ENCODE measurements at regions not wholly inside any gene's neighbourhood (a gene's known extent, or its start where the extent isn't known, plus 50 kb on each side); places are given as distances from the start of the nearest gene placed in this dataset.

DNA sequence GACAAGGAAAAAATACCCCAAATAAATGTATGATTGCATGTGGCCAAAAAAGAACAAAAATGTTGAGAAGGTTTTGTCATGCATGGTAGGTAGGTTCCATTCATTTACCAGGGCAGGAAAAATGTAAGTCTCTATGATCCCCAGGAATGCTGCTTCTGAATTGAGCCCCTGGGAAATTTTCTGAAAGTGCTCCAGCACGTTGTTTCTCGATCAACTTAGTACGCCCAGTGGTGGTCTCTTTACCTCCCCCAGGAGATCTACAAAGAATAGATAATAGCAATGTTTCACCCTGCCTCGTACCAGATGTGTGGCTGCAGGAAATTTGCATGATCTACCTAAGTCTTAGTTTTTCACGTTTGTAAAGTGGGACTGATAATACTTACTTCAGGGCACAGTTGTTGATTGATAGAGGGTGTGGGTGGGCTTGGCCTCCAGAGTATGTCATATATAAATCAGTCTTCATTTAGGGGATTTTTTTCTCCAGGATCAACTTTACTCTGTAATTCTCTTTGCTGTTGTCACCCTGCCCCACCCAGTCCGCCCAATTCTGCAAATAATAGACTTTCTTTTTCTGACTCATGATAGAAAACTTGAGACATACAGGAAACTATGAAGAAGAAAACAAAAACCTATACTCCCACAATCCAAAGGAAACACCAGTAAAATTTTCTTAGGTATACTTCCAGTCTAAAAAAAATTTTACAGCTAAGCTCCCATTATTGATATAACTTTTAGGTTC lies 462.0 kb upstream of the RUNX1 start:
- TF ChIP-seq, protein P1, sequence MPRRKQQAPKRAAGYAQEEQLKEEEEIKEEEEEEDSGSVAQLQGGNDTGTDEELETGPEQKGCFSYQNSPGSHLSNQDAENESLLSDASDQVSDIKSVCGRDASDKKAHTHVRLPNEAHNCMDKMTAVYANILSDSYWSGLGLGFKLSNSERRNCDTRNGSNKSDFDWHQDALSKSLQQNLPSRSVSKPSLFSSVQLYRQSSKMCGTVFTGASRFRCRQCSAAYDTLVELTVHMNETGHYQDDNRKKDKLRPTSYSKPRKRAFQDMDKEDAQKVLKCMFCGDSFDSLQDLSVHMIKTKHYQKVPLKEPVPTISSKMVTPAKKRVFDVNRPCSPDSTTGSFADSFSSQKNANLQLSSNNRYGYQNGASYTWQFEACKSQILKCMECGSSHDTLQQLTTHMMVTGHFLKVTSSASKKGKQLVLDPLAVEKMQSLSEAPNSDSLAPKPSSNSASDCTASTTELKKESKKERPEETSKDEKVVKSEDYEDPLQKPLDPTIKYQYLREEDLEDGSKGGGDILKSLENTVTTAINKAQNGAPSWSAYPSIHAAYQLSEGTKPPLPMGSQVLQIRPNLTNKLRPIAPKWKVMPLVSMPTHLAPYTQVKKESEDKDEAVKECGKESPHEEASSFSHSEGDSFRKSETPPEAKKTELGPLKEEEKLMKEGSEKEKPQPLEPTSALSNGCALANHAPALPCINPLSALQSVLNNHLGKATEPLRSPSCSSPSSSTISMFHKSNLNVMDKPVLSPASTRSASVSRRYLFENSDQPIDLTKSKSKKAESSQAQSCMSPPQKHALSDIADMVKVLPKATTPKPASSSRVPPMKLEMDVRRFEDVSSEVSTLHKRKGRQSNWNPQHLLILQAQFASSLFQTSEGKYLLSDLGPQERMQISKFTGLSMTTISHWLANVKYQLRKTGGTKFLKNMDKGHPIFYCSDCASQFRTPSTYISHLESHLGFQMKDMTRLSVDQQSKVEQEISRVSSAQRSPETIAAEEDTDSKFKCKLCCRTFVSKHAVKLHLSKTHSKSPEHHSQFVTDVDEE (CRISPR knock-in tag; IDR thresholded peaks at IDR 0.05) = no peak
- no peak for TF ChIP-seq ZC3H10 (CRISPR knock-in tag; IDR thresholded peaks at IDR 0.05)
- no peak for TF ChIP-seq ISL1 (CRISPR knock-in tag; IDR thresholded peaks at IDR 0.05)
- TF ChIP-seq, protein P2, sequence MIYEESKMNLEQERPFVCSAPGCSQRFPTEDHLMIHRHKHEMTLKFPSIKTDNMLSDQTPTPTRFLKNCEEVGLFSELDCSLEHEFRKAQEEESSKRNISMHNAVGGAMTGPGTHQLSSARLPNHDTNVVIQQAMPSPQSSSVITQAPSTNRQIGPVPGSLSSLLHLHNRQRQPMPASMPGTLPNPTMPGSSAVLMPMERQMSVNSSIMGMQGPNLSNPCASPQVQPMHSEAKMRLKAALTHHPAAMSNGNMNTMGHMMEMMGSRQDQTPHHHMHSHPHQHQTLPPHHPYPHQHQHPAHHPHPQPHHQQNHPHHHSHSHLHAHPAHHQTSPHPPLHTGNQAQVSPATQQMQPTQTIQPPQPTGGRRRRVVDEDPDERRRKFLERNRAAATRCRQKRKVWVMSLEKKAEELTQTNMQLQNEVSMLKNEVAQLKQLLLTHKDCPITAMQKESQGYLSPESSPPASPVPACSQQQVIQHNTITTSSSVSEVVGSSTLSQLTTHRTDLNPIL (CRISPR knock-in tag; IDR thresholded peaks at IDR 0.05; ENCODE audit: low read depth) = no peak

Data from SK-N-SH treated with all-trans-retinoic acid at 6 μM for 48 hours (cell line).